ENCODE measurements at regions not wholly inside any gene's neighbourhood (a gene's known extent, or its start where the extent isn't known, plus 50 kb on each side); places are given as distances from the start of the nearest gene placed in this dataset.

GRCh38 chr2:18001671-18002070 is 123.2 kb downstream of the KCNS3 start:
- no peak for DNase-seq (ENCODE audit: low read depth)

- no peak for DNase-seq (ENCODE audit: low read depth)
Observed at GRCh38 chr2:17996978-17997377, 118.5 kb downstream of the KCNS3 start.

DNA sequence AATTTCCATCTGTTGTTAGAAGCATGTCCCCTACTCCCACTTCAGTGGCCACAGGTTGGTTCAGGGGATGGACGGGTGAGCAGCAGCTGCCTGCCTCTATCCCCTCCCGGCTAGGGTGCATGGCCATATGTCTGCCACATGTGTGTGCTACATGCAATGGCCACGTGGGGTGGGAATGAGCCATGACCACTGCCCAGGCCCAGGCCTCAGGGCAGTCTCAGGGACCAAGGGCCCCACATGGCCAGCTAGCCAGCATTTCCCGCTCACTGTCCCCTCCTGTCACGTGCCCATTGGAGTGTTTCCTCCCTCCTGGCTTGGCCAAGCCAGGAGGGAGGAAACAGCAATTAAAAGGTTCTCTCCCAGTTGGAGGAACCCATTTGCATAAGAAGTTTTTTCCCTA is 117.1 kb downstream of the KCNS3 start:
- no peak for DNase-seq (ENCODE audit: low read depth)
